ENCODE measurements at regions not wholly inside any gene's neighbourhood (a gene's known extent, or its start where the extent isn't known, plus 50 kb on each side); places are given as distances from the start of the nearest gene placed in this dataset.

- no CpG with 5 or more reads among the region's 5 CpGs for WGBS (ENCODE audit: extremely low coverage, insufficient coverage, insufficient read length)
- no peaks in the 10 kb centered on the region for H3K79me1 ChIP-seq (ENCODE audit: low read length)
These were observed 771.7 kb downstream of the IGSF11 start for GRCh38 chr3:118262800-118263402.

GRCh38 chr3:118267588-118267987 lies 767.1 kb downstream of the IGSF11 start:
- H4K8ac ChIP-seq (ENCODE audit: low read depth, low read length) = no peak overlapping the region
- H2AK5ac ChIP-seq (ENCODE audit: low read length) = no peak overlapping the region
- H2BK120ac ChIP-seq (ENCODE audit: insufficient read depth, low read length, poor library complexity) = no peak overlapping the region
- H3K23ac ChIP-seq (ENCODE audit: low read length) = no peak overlapping the region
- no CpG with 5 or more reads among the region's 3 CpGs for WGBS (ENCODE audit: extremely low coverage, insufficient coverage, insufficient read length)
- no peak overlapping the region for H4K91ac ChIP-seq (ENCODE audit: low read depth, low read length)
- H3K4ac ChIP-seq (ENCODE audit: low read depth, low read length) = no peak overlapping the region
- no peak for DNase-seq
- no peaks in the 10 kb centered on the region for H3K4me1 ChIP-seq (ENCODE audit: control insufficient read depth in 1 of 2, insufficient read depth in 2 of 2, low read length in 2 of 2)
- H3K4me2 ChIP-seq (ENCODE audit: low read length) = no peak overlapping the region
- no peaks in the 10 kb centered on the region for H3K79me1 ChIP-seq (ENCODE audit: low read length)
- H4K12ac ChIP-seq (ENCODE audit: low read depth, low read length) = no peak overlapping the region
- no peaks in the 10 kb centered on the region for H3K79me2 ChIP-seq (ENCODE audit: control insufficient read depth, insufficient read depth, low read length, poor library complexity)
- H3K27ac ChIP-seq (ENCODE audit: low read depth, low read length) = no peak overlapping the region
- H3K9me3 ChIP-seq (ENCODE audit: insufficient read depth, low read depth, low read length) = peaks cover 3% of the 10 kb centered on the region
- H2BK5ac ChIP-seq (ENCODE audit: low read depth, low read length, poor library complexity) = no peak overlapping the region
- H3K27me3 ChIP-seq (ENCODE audit: insufficient read depth, low read length) = no peaks in the 10 kb centered on the region
- H2BK12ac ChIP-seq (ENCODE audit: low read length) = no peak overlapping the region
- no peak overlapping the region for H2AFZ ChIP-seq (ENCODE audit: insufficient read depth, low read length, poor library complexity)
- H3K14ac ChIP-seq (ENCODE audit: low read length) = no peak overlapping the region
- no peak overlapping the region for H3K9ac ChIP-seq (ENCODE audit: low read length)
- H3K4me3 ChIP-seq (ENCODE audit: low read depth, low read length) = no peak overlapping the region
- no peaks in the 10 kb centered on the region for H3K36me3 ChIP-seq (ENCODE audit: control insufficient read depth in 1 of 2, insufficient read depth in 2 of 2, low read length in 2 of 2)
- no peak overlapping the region for H3K18ac ChIP-seq (ENCODE audit: low read length)

More at GRCh38 chr3:118262800-118263402, 771.7 kb downstream of the IGSF11 start:
- Histone ChIP-seq H3K27me3 (ENCODE audit: insufficient read depth, low read length) (no peaks in the 10 kb centered on the region), H3K4me1 (ENCODE audit: control insufficient read depth in 1 of 2, insufficient read depth in 2 of 2, low read length in 2 of 2) (no peaks in the 10 kb centered on the region), H2BK5ac (ENCODE audit: low read depth, low read length, poor library complexity) (no peak overlapping the region), H4K91ac (ENCODE audit: low read depth, low read length) (no peak overlapping the region), H4K12ac (ENCODE audit: low read depth, low read length) (no peak overlapping the region), H3K9ac (ENCODE audit: low read length) (no peak overlapping the region), H3K23ac (ENCODE audit: low read length) (no peak overlapping the region), H4K8ac (ENCODE audit: low read depth, low read length) (no peak overlapping the region), H3K79me2 (ENCODE audit: control insufficient read depth, insufficient read depth, low read length, poor library complexity) (no peaks in the 10 kb centered on the region), H3K9me3 (ENCODE audit: insufficient read depth, low read depth, low read length) (peaks cover 2% of the 10 kb centered on the region), H3K27ac (ENCODE audit: low read depth, low read length) (no peak overlapping the region), H3K4me3 (ENCODE audit: low read depth, low read length) (no peak overlapping the region), H2AFZ (ENCODE audit: insufficient read depth, low read length, poor library complexity) (no peak overlapping the region), H3K4me2 (ENCODE audit: low read length) (no peak overlapping the region), H2BK120ac (ENCODE audit: insufficient read depth, low read length, poor library complexity) (no peak overlapping the region), H3K18ac (ENCODE audit: low read length) (no peak overlapping the region), H2AK5ac (ENCODE audit: low read length) (no peak overlapping the region), H3K14ac (ENCODE audit: low read length) (no peak overlapping the region), H3K36me3 (ENCODE audit: control insufficient read depth in 1 of 2, insufficient read depth in 2 of 2, low read length in 2 of 2) (no peaks in the 10 kb centered on the region), H3K4ac (ENCODE audit: low read depth, low read length) (no peak overlapping the region), H2BK12ac (ENCODE audit: low read length) (no peak overlapping the region)
- no peak for DNase-seq

- Histone ChIP-seq H4K12ac (ENCODE audit: low read depth, low read length) (no peak overlapping the region), H3K79me1 (ENCODE audit: low read length) (no peaks in the 10 kb centered on the region), H3K79me2 (ENCODE audit: control insufficient read depth, insufficient read depth, low read length, poor library complexity) (no peaks in the 10 kb centered on the region), H3K23ac (ENCODE audit: low read length) (no peak overlapping the region), H2AFZ (ENCODE audit: insufficient read depth, low read length, poor library complexity) (no peak overlapping the region), H2BK12ac (ENCODE audit: low read length) (no peak overlapping the region), H3K4me1 (ENCODE audit: control insufficient read depth in 1 of 2, insufficient read depth in 2 of 2, low read length in 2 of 2) (no peaks in the 10 kb centered on the region), H3K9ac (ENCODE audit: low read length) (no peak overlapping the region), H3K14ac (ENCODE audit: low read length) (no peak overlapping the region), H4K91ac (ENCODE audit: low read depth, low read length) (no peak overlapping the region), H3K36me3 (ENCODE audit: control insufficient read depth in 1 of 2, insufficient read depth in 2 of 2, low read length in 2 of 2) (no peaks in the 10 kb centered on the region), H2BK120ac (ENCODE audit: insufficient read depth, low read length, poor library complexity) (no peak overlapping the region), H2AK5ac (ENCODE audit: low read length) (no peak overlapping the region), H3K4ac (ENCODE audit: low read depth, low read length) (no peak overlapping the region), H3K4me2 (ENCODE audit: low read length) (no peak overlapping the region), H3K4me3 (ENCODE audit: low read depth, low read length) (no peak overlapping the region), H3K9me3 (ENCODE audit: insufficient read depth, low read depth, low read length) (peaks cover 3% of the 10 kb centered on the region), H2BK5ac (ENCODE audit: low read depth, low read length, poor library complexity) (no peak overlapping the region), H3K18ac (ENCODE audit: low read length) (no peak overlapping the region), H3K27ac (ENCODE audit: low read depth, low read length) (no peak overlapping the region), H3K27me3 (ENCODE audit: insufficient read depth, low read length) (no peaks in the 10 kb centered on the region), H4K8ac (ENCODE audit: low read depth, low read length) (no peak overlapping the region)
- no CpG with 5 or more reads among the region's 38 CpGs for WGBS (ENCODE audit: extremely low coverage, insufficient coverage, insufficient read length)
- no peak for DNase-seq
These were observed 765.0 kb downstream of the IGSF11 start for GRCh38 chr3:118269537-118270125.

- H4K12ac ChIP-seq (ENCODE audit: low read depth, low read length) = no peak overlapping the region
- H3K79me1 ChIP-seq (ENCODE audit: low read length) = no peaks in the 10 kb centered on the region
- no peak overlapping the region for H3K27ac ChIP-seq (ENCODE audit: low read depth, low read length)
- no peak overlapping the region for H4K91ac ChIP-seq (ENCODE audit: low read depth, low read length)
- no peak overlapping the region for H3K4ac ChIP-seq (ENCODE audit: low read depth, low read length)
- H3K9me3 ChIP-seq (ENCODE audit: insufficient read depth, low read depth, low read length) = peaks cover 3% of the 10 kb centered on the region
- H3K23ac ChIP-seq (ENCODE audit: low read length) = no peak overlapping the region
- H3K4me1 ChIP-seq (ENCODE audit: control insufficient read depth in 1 of 2, insufficient read depth in 2 of 2, low read length in 2 of 2) = no peaks in the 10 kb centered on the region
- no peak overlapping the region for H3K18ac ChIP-seq (ENCODE audit: low read length)
- no peaks in the 10 kb centered on the region for H3K27me3 ChIP-seq (ENCODE audit: insufficient read depth, low read length)
- DNase-seq = no peak
- no peak overlapping the region for H3K4me3 ChIP-seq (ENCODE audit: low read depth, low read length)
- H2BK5ac ChIP-seq (ENCODE audit: low read depth, low read length, poor library complexity) = no peak overlapping the region
- no peaks in the 10 kb centered on the region for H3K36me3 ChIP-seq (ENCODE audit: control insufficient read depth in 1 of 2, insufficient read depth in 2 of 2, low read length in 2 of 2)
- H2BK12ac ChIP-seq (ENCODE audit: low read length) = no peak overlapping the region
- no peak overlapping the region for H3K4me2 ChIP-seq (ENCODE audit: low read length)
- no peak overlapping the region for H4K8ac ChIP-seq (ENCODE audit: low read depth, low read length)
- no peak overlapping the region for H3K14ac ChIP-seq (ENCODE audit: low read length)
- H3K79me2 ChIP-seq (ENCODE audit: control insufficient read depth, insufficient read depth, low read length, poor library complexity) = no peaks in the 10 kb centered on the region
- no peak overlapping the region for H2BK120ac ChIP-seq (ENCODE audit: insufficient read depth, low read length, poor library complexity)
- H2AK5ac ChIP-seq (ENCODE audit: low read length) = no peak overlapping the region
- H2AFZ ChIP-seq (ENCODE audit: insufficient read depth, low read length, poor library complexity) = no peak overlapping the region
- WGBS (ENCODE audit: extremely low coverage, insufficient coverage, insufficient read length) = no CpG with 5 or more reads among the region's 2 CpGs
- no peak overlapping the region for H3K9ac ChIP-seq (ENCODE audit: low read length)
These were observed 761.7 kb downstream of the IGSF11 start for GRCh38 chr3:118272991-118273390.

Data from trophoblast cell (in vitro differentiated cells and primary cell).